KG1 (cell line): ENCODE measurements at regions not wholly inside any gene's neighbourhood (a gene's known extent, or its start where the extent isn't known, plus 50 kb on each side); places are given as distances from the start of the nearest gene placed in this dataset.

Experiments used
- DNase-seq: peaks from one replicate; lab custom pipeline; 2025; lab: John Stamatoyannopoulos, UW

GRCh38 chr10:58140691-58141347, 126.9 kb downstream of the IPMK start:
- DNase-seq: no peak

GRCh38 chr10:58140054-58140453, 127.6 kb downstream of the IPMK start:
- no peak for DNase-seq

- DNase-seq: no peak
Observed at GRCh38 chr10:58137813-58138212, 129.9 kb downstream of the IPMK start.

- no peak for DNase-seq
Observed at GRCh38 chr10:58115218-58116050, 152.3 kb downstream of the IPMK start.

GRCh38 chr10:58109731-58110130, 158.0 kb downstream of the IPMK start:
- no peak for DNase-seq

- no peak for DNase-seq
Observed at GRCh38 chr10:58107506-58107905, 160.2 kb downstream of the IPMK start.

- DNase-seq: no peak
Observed at GRCh38 chr10:58106211-58107035, 161.3 kb downstream of the IPMK start.

GRCh38 chr10:58104351-58104751, 163.3 kb downstream of the IPMK start:
- no peak for DNase-seq

- DNase-seq: no peak
Observed at GRCh38 chr10:58102897-58103296, 164.8 kb downstream of the IPMK start.

- no peak for DNase-seq
Observed at GRCh38 chr10:58101682-58102081, 166.0 kb downstream of the IPMK start.

GRCh38 chr10:58094985-58095718, 172.5 kb downstream of the IPMK start:
- no peak for DNase-seq

GRCh38 chr10:58091886-58092285, 175.8 kb downstream of the IPMK start:
- DNase-seq: no peak

- DNase-seq: no peak
Observed at GRCh38 chr10:58089739-58090138, 178.0 kb downstream of the IPMK start.

GRCh38 chr10:58087896-58088295, 179.8 kb downstream of the IPMK start:
- DNase-seq: no peak

GRCh38 chr10:58086763-58087150, 180.9 kb downstream of the IPMK start:
- no peak for DNase-seq

GRCh38 chr10:58086144-58086762, 181.4 kb downstream of the IPMK start:
- no peak for DNase-seq

GRCh38 chr10:58082248-58082647, 185.4 kb downstream of the IPMK start:
- DNase-seq: no peak

- DNase-seq: no peak
Observed at GRCh38 chr10:58081353-58081752, 186.3 kb downstream of the IPMK start.

GRCh38 chr10:58079461-58079860, 188.2 kb downstream of the IPMK start:
- DNase-seq: no peak

- DNase-seq: no peak
Observed at GRCh38 chr10:58072634-58073033, 195.1 kb downstream of the IPMK start.

- no peak for DNase-seq
Observed at GRCh38 chr10:58070956-58071355, 196.7 kb downstream of the IPMK start.

GRCh38 chr10:58068809-58069208, 198.9 kb downstream of the IPMK start:
- DNase-seq: no peak
